ENCODE measurements at regions not wholly inside any gene's neighbourhood (a gene's known extent, or its start where the extent isn't known, plus 50 kb on each side); places are given as distances from the start of the nearest gene placed in this dataset.

DNA sequence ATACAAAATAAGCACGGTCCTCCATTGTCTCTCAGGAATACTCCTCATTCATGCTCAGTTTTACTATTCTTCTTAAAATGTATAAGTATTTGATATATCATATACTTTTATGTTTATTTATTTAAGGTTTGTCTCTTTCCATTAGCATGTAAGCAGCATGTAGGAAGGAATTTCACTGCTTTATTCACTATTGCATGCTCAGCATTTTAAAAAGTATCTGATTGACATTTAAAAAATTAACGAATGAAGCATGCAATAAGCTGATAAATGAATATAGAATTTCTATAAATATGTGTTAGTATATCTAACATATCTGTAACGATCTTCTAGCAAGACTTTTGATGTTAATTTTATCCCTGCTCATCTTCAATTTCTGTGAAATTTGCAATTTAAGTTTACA, 402.7 kb upstream of the BRINP3 start:
- TF ChIP-seq CHD2 (IDR thresholded peaks at IDR 0.05; ENCODE audit: borderline replicate concordance, low read depth, low read length), result no peak
- no peak for TF ChIP-seq BHLHE40 (IDR thresholded peaks at IDR 0.05; ENCODE audit: borderline replicate concordance in 1 of 2, low read depth in 2 of 2, low read length in 1 of 2)
- no peak for TF ChIP-seq CREB1 (IDR thresholded peaks at IDR 0.05; ENCODE audit: low read depth)
- TF ChIP-seq EZH2 (IDR thresholded peaks at IDR 0.05; ENCODE audit: borderline replicate concordance, control insufficient read depth, low read depth, low read length), result no peak
- TF ChIP-seq PAX8 (IDR thresholded peaks at IDR 0.05), result no peak
- no peak for TF ChIP-seq DPF2 (IDR thresholded peaks at IDR 0.05)
- TF ChIP-seq JUND (IDR thresholded peaks at IDR 0.05; ENCODE audit: low read depth, low read length), result no peak

All from GM12878 (cell line).